ENCODE measurements at regions not wholly inside any gene's neighbourhood (a gene's known extent, or its start where the extent isn't known, plus 50 kb on each side); places are given as distances from the start of the nearest gene placed in this dataset.
"Not testable (repeated sequence)": the region's sequence is repeated elsewhere in the genome, so short reads cannot be mapped to it uniquely, and the experiment has no call there.

- no peak for DNase-seq
These were observed 679.0 kb upstream of the DPPA4 start for GRCh38 chr3:110016235-110016815.

GRCh38 chr3:110017304-110017703 is 680.0 kb upstream of the DPPA4 start:
- DNase-seq = no peak

DNA sequence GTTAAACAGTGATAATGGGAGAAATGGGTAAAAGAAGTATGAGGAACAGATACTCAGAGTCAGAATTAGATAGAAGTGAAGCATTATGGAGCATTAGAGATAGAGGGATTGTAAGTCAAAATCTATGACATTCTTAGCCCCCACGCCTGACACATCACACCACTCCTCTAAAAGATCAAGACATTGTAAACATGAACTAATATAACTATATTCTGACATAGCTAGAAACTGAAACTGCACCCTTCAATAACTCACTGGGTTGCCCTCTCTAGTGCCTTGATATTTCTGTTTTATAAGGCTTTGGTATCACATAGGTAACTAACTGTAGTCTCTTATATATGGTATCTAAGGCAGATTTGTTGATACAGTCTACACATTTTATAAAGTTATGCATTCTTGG is 684.3 kb upstream of the DPPA4 start:
- DNase-seq = no peak

DNA sequence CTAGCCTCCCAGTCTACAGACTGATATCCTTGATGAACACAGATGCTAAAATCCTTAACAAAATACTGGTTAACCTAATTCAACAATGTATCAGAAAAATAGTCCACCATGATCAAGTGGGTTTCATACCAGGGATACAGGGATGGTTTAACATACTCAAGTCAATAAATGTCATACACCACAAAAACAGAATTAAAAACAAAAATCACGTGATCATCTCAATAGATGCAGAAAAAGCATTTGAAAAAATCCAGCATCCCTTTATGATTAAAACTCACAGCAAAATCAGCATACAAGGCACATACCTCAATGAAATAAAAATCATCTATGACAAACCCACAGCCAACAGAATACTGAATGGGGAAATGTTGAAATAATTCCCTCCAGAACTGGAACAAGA is 685.7 kb upstream of the DPPA4 start:
- DNase-seq = not testable (repeated sequence)

DNA sequence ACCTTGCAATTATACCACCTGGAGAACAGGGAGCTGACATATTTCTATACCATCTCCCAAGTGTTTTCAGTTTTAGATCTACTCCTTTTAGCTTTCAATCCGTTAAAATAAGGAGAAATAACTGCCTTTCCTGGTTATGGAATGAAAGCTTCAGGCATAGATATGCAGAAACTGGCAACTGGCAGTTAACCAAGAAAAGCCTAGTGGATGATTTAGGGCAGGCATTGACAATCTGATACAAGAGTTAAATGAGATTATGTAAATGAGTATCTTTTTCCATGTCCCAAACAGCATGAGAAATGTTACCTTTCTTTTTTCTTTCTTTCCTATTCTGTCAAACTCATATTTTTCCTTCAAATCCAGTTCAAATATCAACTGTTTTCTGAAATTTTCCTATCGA is 689.1 kb upstream of the DPPA4 start:
- no peak for DNase-seq

GRCh38 chr3:110027446-110028080 is 690.2 kb upstream of the DPPA4 start:
- DNase-seq = no peak

DNA sequence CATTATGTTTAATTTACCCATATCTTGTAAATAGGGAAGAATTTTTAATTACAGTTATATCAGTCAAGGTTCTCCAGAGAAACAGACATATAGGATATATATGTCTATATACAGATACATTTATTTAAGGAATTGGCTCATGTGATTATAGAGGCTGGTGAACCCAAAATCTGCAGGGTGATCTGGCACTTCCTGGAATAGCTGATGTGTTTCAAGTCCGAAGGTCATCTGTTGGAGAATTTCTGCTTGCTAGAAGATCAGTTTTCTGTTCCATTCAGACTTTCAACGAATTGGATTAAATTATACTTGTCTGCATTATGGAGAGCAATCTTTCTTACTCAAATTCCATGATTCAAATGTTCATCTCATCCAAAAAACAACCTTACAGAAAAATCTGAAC is 694.6 kb upstream of the DPPA4 start:
- no peak for DNase-seq

DNA sequence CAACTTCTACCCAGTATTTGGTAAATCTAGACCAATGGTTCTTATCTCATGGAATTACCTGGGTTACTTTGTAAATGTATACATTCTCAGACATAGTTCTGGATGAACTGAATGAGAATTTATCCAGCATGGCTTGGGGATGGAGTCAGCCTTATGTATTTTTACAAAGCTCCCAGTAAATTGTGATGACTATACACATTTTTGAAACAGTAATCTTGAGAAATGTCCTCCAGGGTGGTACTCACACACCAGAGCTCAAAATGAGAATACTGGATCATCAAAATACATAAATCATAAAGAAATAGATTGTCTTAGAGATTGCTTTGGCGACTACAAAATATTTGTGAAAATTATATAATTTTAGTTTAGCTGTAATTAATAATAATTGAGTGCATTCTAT is 722.1 kb upstream of the DPPA4 start:
- DNase-seq = no peak

DNA sequence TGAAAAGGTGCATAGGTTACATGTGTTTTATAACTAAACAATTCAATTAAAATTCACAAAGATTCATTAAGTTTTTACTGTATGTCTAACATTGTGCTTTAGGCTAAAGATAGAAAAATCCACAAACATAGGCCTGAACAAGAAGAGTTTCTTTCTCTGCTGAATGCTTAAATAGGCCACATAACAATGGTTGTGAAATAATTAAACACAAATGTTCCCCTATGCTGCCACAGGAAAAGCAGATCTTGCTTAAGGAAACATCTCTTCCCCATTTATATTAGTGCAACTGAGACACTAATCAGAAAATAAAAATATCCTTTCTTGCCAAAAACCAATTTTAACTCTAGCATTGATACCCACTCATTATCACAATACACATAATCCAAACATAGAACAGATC is 725.4 kb upstream of the DPPA4 start:
- no peak for DNase-seq

- no peak for DNase-seq
These were observed 725.8 kb upstream of the DPPA4 start for GRCh38 chr3:110063178-110063577.

- DNase-seq = no peak
These were observed 728.9 kb upstream of the DPPA4 start for GRCh38 chr3:110066206-110066605.

- no peak for DNase-seq
These were observed 730.2 kb upstream of the DPPA4 start for GRCh38 chr3:110067527-110067926.

DNA sequence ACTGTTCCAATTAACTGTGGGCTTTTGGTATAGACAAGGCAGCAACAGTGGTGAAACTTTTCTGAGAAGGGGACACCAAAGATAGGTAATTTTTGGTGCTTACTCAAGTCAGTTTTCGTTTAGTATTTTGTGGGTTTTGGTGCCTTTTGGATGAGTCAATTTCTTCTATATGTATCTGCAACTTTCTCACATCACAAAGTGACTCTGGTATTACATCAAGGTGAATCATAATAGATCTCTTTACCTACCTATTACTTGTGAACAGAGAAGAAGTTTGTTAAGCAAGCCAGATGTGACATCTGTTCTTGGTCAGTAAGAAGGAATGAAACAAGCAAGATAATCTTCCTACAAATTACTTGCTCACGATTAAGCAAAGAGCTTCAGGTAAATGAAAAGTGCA is 732.4 kb upstream of the DPPA4 start:
- DNase-seq = no peak

- DNase-seq = no peak
These were observed 733.0 kb upstream of the DPPA4 start for GRCh38 chr3:110070161-110070916.

DNA sequence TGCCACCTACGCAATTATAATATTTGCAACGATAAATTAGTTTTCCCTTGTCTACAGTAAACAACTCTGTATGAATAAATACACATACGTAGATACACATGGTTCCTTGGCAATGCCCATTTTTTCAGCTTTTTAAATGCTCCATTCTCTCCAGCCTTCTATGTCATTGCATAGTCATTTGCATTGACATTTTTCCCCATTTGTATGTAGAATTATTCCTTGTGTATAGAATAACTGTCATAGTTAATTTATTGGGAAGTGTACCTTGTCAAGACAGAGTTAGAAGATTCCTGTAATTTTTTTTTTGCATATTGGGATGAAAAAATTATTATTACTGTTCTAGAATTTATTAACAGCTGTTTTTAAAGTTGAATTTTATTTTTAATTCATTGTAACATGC is 736.7 kb upstream of the DPPA4 start:
- no peak for DNase-seq

- DNase-seq = no peak
These were observed 739.7 kb upstream of the DPPA4 start for GRCh38 chr3:110077093-110077492.

DNA sequence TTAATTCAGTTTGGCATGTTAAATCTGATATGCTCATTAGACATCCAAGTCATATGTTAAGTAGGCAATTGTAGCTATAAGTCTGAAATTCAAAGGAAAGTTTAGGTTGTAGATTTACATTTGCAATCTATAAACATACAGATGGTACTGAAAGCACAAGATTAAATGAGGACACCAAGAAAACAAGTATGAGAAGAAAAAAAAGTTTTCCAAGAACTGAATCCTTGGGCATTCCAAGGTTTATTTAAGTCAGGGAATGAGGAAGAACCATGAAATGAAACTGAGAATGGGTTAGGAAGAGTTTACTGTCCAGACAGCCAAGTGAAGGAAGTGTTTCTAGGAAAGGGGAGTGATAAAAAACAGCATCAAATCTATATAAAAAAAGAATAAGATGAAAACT is 756.1 kb upstream of the DPPA4 start:
- DNase-seq = no peak

DNA sequence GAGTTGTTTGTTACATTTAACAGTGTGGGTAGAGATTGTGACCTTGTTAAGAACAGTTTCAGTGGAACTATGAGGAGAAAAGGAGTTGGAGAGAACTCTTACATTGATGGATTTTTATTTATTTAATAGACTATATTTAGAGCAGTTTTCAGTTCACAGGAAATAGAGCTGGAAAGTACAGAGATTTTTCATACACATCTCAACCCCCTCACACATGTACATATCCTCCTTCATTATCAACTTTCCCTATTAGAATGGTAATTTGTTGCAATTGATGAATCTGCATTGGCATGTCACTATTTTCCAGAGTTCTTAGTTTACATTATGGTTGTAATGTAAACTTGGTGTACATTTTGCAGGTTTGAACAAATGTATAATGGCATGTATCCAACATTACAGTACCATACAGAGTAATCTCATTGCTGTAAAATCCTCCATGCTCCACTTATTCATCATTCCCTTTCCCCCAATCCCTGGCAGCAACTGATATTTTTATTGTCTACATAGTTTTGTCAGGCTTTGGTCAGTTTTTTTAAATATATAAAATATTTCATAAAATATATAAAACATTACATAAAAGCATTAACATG is 756.6 kb upstream of the DPPA4 start:
- DNase-seq = no peak

DNA sequence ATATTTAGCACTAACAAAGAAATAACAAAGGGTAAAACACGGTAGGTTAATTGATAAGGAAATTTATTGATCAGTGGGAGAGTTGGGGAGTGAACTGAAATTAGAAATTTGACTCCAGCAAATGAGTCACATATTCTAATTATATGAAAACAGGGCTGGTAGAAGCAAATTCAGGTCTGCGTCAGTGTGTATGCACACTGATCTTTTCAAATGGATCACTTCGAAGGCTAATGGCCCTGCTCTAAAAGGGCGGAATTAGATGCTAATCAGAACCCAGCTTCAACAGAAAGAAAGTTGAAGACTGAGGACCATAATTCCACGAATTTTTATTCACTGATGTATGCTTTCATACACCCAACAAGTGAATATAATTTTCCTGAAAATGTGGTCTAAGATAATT is 762.4 kb upstream of the DPPA4 start:
- no peak for DNase-seq

DNA sequence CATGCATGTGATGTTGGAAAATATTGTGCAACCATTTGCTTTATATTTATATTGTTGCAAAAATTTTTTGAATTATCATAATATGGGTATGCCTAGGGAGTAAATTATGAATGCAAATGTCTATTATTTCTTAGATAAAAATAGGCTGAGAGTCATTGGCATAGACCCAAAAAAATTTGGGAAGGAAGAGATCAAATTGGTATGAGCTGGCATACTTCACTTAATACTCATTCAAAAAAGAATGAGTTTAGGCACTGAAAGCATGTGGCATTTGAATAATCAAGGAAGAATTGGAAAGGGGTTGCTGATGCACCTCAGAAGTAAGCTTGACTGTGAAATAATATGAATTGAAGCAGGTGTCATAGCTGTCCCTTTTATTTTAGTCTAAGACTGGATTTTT is 764.0 kb upstream of the DPPA4 start:
- no peak for DNase-seq

- DNase-seq = no peak
These were observed 769.5 kb upstream of the DPPA4 start for GRCh38 chr3:110106805-110107204.

DNA sequence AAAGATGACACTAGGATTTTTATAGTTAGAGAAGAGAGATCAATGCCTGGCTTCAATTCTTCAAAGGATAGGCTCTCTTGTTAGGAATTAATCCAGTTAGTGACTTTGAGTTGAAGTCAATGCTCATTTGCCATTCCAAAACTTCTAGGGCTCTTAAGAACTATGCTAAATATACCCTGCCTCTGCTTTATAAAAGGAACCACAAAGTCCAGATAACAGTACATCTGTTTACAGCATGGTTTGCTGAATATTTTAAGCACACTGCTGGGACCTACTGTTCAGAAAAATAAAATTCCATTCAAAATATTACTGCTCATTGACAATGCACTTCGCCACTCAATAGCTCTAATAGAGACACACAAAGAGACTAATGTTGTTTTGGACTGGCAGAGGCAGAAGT is 786.6 kb upstream of the DPPA4 start:
- no peak for DNase-seq

DNA sequence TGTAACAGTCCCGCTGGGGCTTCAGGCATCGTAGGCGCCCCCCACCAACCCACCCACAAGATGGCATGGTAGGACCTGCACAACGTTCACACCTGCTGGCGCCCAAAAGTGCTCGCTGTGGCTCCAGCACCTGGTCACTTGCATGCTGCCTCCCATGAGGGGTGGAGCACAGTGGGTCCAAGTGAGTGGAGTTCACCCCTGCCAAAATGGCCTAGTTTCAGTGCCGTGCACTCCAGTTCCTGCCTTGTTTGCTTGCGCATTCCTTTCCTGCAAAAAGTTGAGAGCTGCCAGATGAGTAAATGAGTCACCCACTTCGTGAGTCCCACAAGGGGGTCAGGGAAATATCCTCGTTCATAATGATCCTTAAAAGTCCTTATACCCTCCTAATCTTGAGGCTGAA is 788.7 kb upstream of the DPPA4 start:
- DNase-seq = no peak

DNA sequence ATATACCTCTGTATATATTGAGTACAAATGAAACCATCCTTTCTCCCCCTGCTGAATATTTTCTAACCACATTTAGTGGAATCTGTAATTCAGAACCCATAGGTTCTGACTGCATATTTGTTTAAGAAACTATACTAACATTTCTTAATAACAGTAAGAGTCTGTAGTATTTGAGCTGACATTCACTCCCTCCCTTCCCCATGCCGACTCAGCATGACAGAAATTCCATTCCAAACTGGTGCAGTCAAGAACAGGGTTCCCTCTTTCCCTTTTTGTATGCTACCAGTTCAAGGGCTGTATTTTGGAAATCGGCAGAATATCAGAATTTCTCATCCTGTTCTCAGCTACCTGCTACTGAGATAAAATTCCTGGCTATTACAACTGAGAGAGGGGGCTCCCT is 796.6 kb upstream of the DPPA4 start:
- DNase-seq = no peak

All from femur (tissue), 1 donor.